Prostate gland (tissue), 2 donors: ENCODE measurements at regions not wholly inside any gene's neighbourhood (a gene's known extent, or its start where the extent isn't known, plus 50 kb on each side); places are given as distances from the start of the nearest gene placed in this dataset.

Experiments
- POLR2A ChIP-seq: fragments of 450-650 bp; IDR thresholded peaks from one replicate; pipeline ENCODE4 v1.6.1; 2016; ENCODE audit warnings: antibody characterized with exemption, mild to moderate bottlenecking
- TF ChIP-seq, protein P1 (sequence below), 4 experiments: fragments of 200-600 bp in 2 of 4; fragments of 450-650 bp in 2 of 4; sonication (generic) in 2 of 4; IDR thresholded peaks; 1 replicate in 3 of 4; 2 replicates in 1 of 4; pipeline ENCODE4 v1.5.1; 2016 to 2019; ENCODE audit warnings: antibody characterized with exemption in 4 of 4, mild to moderate bottlenecking in 2 of 4, moderate library complexity in 2 of 4

DNA sequence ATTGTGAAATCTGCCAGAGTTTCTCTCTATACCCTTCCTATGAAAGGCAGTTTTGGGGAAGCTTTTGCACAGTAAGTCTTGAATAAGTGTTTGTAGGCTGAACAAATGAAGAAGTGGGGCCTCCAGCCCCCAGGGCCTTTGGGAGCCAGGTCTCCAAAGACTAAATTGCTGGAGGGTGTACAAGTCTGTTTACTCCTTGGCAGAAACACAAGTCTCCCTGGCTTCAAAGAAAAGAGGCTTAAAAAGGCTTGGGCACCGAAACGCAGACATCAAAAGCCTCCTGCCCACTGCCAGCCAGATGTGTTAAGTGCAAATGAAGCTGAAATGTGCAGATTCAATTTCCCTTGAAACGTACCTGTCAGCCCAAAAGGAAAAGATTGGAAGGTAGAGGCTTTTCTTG is 146.3 kb downstream of the TMEM132E start:
- TF ChIP-seq, protein P1, sequence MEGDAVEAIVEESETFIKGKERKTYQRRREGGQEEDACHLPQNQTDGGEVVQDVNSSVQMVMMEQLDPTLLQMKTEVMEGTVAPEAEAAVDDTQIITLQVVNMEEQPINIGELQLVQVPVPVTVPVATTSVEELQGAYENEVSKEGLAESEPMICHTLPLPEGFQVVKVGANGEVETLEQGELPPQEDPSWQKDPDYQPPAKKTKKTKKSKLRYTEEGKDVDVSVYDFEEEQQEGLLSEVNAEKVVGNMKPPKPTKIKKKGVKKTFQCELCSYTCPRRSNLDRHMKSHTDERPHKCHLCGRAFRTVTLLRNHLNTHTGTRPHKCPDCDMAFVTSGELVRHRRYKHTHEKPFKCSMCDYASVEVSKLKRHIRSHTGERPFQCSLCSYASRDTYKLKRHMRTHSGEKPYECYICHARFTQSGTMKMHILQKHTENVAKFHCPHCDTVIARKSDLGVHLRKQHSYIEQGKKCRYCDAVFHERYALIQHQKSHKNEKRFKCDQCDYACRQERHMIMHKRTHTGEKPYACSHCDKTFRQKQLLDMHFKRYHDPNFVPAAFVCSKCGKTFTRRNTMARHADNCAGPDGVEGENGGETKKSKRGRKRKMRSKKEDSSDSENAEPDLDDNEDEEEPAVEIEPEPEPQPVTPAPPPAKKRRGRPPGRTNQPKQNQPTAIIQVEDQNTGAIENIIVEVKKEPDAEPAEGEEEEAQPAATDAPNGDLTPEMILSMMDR (IDR thresholded peaks at IDR 0.05), result no peak
- no peak for TF ChIP-seq POLR2A
